HG03175 (cell line): ENCODE measurements at regions not wholly inside any gene's neighbourhood (a gene's known extent, or its start where the extent isn't known, plus 50 kb on each side); places are given as distances from the start of the nearest gene placed in this dataset.

Experiments used
- ATAC-seq: cut with Tn5 transposase; IDR thresholded peaks from one replicate; pipeline ENCODE4 v1.9.1; 2021; ENCODE audit warnings: mild to moderate bottlenecking, moderate library complexity; ENCODE audit not compliant: unreplicated experiment

- no peak for ATAC-seq
Observed at GRCh38 chr18:42184685-42185477, 229.8 kb downstream of the PIK3C3 start.

GRCh38 chr18:42185486-42185885 is 230.5 kb downstream of the PIK3C3 start:
- ATAC-seq = no peak

GRCh38 chr18:42187611-42188380 is 232.8 kb downstream of the PIK3C3 start:
- peak; percentile 66 for ATAC-seq

GRCh38 chr18:42190643-42191042 is 235.6 kb downstream of the PIK3C3 start:
- ATAC-seq = no peak

GRCh38 chr18:42192251-42193248 is 237.5 kb downstream of the PIK3C3 start:
- ATAC-seq = no peak

GRCh38 chr18:42196651-42197050 is 241.6 kb downstream of the PIK3C3 start:
- ATAC-seq = no peak

- no peak for ATAC-seq
Observed at GRCh38 chr18:42201137-42201536, 246.1 kb downstream of the PIK3C3 start.

GRCh38 chr18:42211201-42211600 is 256.2 kb downstream of the PIK3C3 start:
- ATAC-seq = no peak

GRCh38 chr18:42222557-42222956 is 267.5 kb downstream of the PIK3C3 start:
- ATAC-seq = no peak

- no peak for ATAC-seq
Observed at GRCh38 chr18:42228581-42228980, 273.5 kb downstream of the PIK3C3 start.

GRCh38 chr18:42229211-42230210 is 274.5 kb downstream of the PIK3C3 start:
- peak; percentile 99 for ATAC-seq

GRCh38 chr18:42230636-42231035 is 275.6 kb downstream of the PIK3C3 start:
- ATAC-seq = no peak

GRCh38 chr18:42231284-42231683 is 276.2 kb downstream of the PIK3C3 start:
- ATAC-seq = no peak

GRCh38 chr18:42231796-42232195 is 276.8 kb downstream of the PIK3C3 start:
- no peak for ATAC-seq

GRCh38 chr18:42233908-42234307 is 278.9 kb downstream of the PIK3C3 start:
- no peak for ATAC-seq

- no peak for ATAC-seq
Observed at GRCh38 chr18:42242758-42243157, 287.7 kb downstream of the PIK3C3 start.

- ATAC-seq = no peak
Observed at GRCh38 chr18:42245137-42245536, 290.1 kb downstream of the PIK3C3 start.

GRCh38 chr18:42255908-42256765 is 301.1 kb downstream of the PIK3C3 start:
- no peak for ATAC-seq
